Activated naive CD4-positive, alpha-beta T cell treated with anti-CD3 and anti-CD28 coated beads, Interleukin-2, amount 10 ng/mL, durations not matched to agents 7 days and 5 days (primary cell): ENCODE measurements at regions not wholly inside any gene's neighbourhood (a gene's known extent, or its start where the extent isn't known, plus 50 kb on each side); places are given as distances from the start of the nearest gene placed in this dataset.

Source experiments
- CTCF ChIA-PET: fragments of 350-600 bp; sonication (Branson Sonifier 250); formaldehyde crosslinking; loops from one replicate; lab custom pipeline; 2021; ENCODE audit warnings: antibody characterized with exemption; lab: Charles Lee
- DNase-seq: peaks from one replicate; pipeline ENCODE4 v3.0.0-alpha.2; 2020
- H3K27ac Mint-ChIP-seq: one replicate; pipeline ENCODE4 v1.8.0; 2021; ENCODE audit warnings: mild to moderate bottlenecking, moderate library complexity, mixed read lengths
- H3K27me3 Mint-ChIP-seq: one replicate; pipeline ENCODE4 v1.8.0; 2021; ENCODE audit warnings: mild to moderate bottlenecking, mixed read lengths
- H3K36me3 Mint-ChIP-seq: one replicate; pipeline ENCODE4 v1.8.0; 2021; ENCODE audit warnings: mixed read lengths
- H3K4me1 Mint-ChIP-seq: one replicate; pipeline ENCODE4 v1.8.0; 2021; ENCODE audit warnings: mixed read lengths
- H3K4me3 Mint-ChIP-seq: one replicate; pipeline ENCODE4 v1.8.0; 2021; ENCODE audit warnings: mild to moderate bottlenecking, moderate library complexity, mixed read lengths
- H3K9me3 Mint-ChIP-seq: one replicate; pipeline ENCODE4 v1.8.0; 2021; ENCODE audit warnings: mixed read lengths

GRCh38 chr13:53873558-53873957 lies 844.9 kb downstream of the OLFM4 start:
- H3K9me3 Mint-ChIP-seq: peaks cover 2% of the 10 kb centered on the region
- H3K36me3 Mint-ChIP-seq: no peaks in the 10 kb centered on the region
- no peaks in the 10 kb centered on the region for H3K27me3 Mint-ChIP-seq
- H3K4me1 Mint-ChIP-seq: no peaks in the 10 kb centered on the region
- CTCF ChIA-PET: no interaction called here
- H3K27ac Mint-ChIP-seq: no peak overlapping the region
- no peak overlapping the region for H3K4me3 Mint-ChIP-seq
- no peak for DNase-seq

- Mint-ChIP-seq H3K4me1 (no peaks in the 10 kb centered on the region), H3K27me3 (no peaks in the 10 kb centered on the region), H3K9me3 (peaks cover 2% of the 10 kb centered on the region), H3K4me3 (no peak overlapping the region), H3K36me3 (no peaks in the 10 kb centered on the region), H3K27ac (no peak overlapping the region)
- CTCF ChIA-PET: no interaction called here
- no peak for DNase-seq
These were observed 850.2 kb downstream of the OLFM4 start for GRCh38 chr13:53878861-53879260.

DNA sequence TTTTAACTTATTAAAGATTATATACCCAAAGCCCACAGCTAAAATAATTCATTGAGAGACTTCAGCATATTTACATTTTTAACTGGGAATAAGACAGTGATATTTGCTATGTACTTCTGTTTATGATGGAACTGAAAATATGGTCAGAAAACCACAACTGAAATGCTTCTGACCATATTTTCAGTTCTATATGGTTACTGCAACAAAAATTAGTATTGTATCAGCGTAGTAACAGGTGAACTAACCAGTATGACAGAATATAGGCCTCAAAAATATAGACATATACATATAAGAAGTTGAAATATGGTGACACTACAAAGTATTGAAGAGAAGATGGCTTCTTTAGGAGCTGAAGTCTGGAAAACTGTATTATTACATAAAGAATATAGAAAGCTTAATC lies 857.4 kb downstream of the OLFM4 start:
- no peak for DNase-seq

GRCh38 chr13:53890696-53891095 lies 862.1 kb downstream of the OLFM4 start:
- Mint-ChIP-seq H3K27ac (no peak overlapping the region), H3K4me3 (no peak overlapping the region), H3K9me3 (peaks cover 4% of the 10 kb centered on the region), H3K36me3 (no peaks in the 10 kb centered on the region), H3K4me1 (no peaks in the 10 kb centered on the region), H3K27me3 (no peaks in the 10 kb centered on the region)
- CTCF ChIA-PET: no interaction called here
- no peak for DNase-seq

More for the DNA sequence above, 857.4 kb downstream of the OLFM4 start:
- Mint-ChIP-seq H3K36me3 (no peaks in the 10 kb centered on the region), H3K27ac (no peak overlapping the region), H3K9me3 (peaks cover 2% of the 10 kb centered on the region), H3K27me3 (no peaks in the 10 kb centered on the region), H3K4me1 (no peaks in the 10 kb centered on the region), H3K4me3 (no peak overlapping the region)
- CTCF ChIA-PET: no interaction called here

DNA sequence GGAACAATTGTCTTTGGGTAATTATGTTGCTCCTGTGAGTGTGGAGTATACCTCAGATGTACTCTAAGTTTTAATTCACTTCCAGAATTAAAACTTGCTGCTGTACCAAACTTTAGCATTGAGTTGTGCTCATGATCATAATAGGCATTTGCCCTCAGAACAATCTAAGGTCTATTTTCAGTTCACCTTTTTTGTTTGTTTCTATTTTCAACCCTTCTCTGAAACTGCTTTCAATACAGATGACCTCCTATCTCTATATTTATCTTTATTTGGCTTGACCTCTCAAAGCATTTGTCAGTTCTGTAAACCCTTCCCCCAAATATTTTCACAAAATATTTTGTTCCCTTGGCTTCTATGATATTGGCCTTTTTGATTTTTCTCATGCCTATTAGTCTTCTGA lies 873.0 kb downstream of the OLFM4 start:
- Mint-ChIP-seq H3K36me3 (no peaks in the 10 kb centered on the region), H3K4me1 (no peaks in the 10 kb centered on the region), H3K9me3 (peaks cover 5% of the 10 kb centered on the region), H3K27ac (no peak overlapping the region), H3K27me3 (no peaks in the 10 kb centered on the region), H3K4me3 (no peak overlapping the region)
- no peak for DNase-seq
- CTCF ChIA-PET: no interaction called here

DNA sequence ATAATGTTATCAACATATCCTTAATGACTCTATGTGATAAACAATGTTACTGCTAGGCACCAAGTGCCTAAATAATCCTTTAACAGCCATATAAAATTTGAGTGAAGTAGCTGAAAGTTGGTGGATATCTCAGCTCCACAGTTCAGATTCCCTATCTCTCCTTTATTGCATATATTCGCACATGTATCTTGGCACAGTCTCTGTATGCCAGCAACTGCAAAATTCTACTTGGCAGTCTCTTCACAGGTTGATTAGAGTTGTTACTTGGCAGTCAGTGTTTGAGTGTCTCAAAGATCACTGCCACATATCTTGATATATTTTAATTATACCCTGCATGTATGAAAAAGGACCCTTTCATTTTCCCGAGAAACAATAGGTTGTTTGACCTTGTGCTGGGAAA lies 879.3 kb downstream of the OLFM4 start:
- no peak overlapping the region for H3K27ac Mint-ChIP-seq
- H3K4me3 Mint-ChIP-seq: no peak overlapping the region
- no peak for DNase-seq
- no peaks in the 10 kb centered on the region for H3K27me3 Mint-ChIP-seq
- no peaks in the 10 kb centered on the region for H3K4me1 Mint-ChIP-seq
- H3K36me3 Mint-ChIP-seq: no peaks in the 10 kb centered on the region
- CTCF ChIA-PET: no interaction called here
- H3K9me3 Mint-ChIP-seq: peaks cover 8% of the 10 kb centered on the region

DNA sequence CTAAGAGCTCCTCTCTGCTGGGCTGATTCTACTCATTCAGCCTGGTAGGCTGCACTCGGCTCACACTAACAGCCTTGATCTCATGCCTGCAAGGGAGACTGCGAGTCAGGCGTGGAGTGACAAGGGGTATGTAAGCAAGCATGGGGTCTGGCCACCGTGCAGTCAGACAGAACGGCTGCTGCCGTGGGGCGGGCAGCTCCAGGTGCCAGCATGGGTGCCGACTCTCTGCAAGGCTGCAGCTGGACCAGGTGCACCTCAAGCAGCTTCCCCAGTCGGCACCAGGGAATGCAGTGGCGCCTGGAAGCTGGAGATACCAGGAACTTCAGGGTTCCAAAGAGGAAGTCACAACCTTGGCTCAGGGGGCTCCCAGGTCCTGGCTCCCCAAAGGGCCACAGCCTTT lies 892.3 kb downstream of the OLFM4 start:
- no peaks in the 10 kb centered on the region for H3K36me3 Mint-ChIP-seq
- DNase-seq: no peak
- no peak overlapping the region for H3K27ac Mint-ChIP-seq
- CTCF ChIA-PET: no interaction called here
- H3K4me1 Mint-ChIP-seq: no peaks in the 10 kb centered on the region
- no peak overlapping the region for H3K4me3 Mint-ChIP-seq
- no peaks in the 10 kb centered on the region for H3K27me3 Mint-ChIP-seq
- H3K9me3 Mint-ChIP-seq: peaks cover 7% of the 10 kb centered on the region

DNA sequence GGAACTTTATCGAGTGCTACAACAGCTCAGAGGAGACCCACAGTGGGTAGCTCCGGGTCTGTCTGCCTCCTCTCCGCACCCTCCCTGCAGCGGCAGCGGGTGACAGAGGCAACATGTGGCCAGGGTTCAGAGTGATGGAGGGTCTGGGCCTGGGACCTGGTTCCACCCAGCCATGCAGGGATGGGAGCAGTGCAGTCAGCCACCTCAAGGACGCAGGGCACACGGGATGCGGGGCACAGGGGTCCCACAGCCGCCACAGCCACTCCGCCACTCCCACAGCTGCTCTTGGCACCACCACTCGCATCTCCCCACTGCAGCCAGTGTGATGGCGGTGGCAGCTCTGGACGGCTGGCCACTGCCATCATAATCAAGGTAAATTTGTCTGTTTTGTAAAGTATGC lies 892.9 kb downstream of the OLFM4 start:
- no peak for DNase-seq
- Mint-ChIP-seq H3K36me3 (no peaks in the 10 kb centered on the region), H3K27ac (no peak overlapping the region), H3K9me3 (peaks cover 8% of the 10 kb centered on the region), H3K4me1 (no peaks in the 10 kb centered on the region), H3K4me3 (no peak overlapping the region), H3K27me3 (no peaks in the 10 kb centered on the region)
- CTCF ChIA-PET: no interaction called here

- Mint-ChIP-seq H3K4me3 (no peak overlapping the region), H3K36me3 (no peaks in the 10 kb centered on the region), H3K4me1 (no peaks in the 10 kb centered on the region), H3K27me3 (no peaks in the 10 kb centered on the region), H3K9me3 (peaks cover 1% of the 10 kb centered on the region), H3K27ac (no peak overlapping the region)
- DNase-seq: no peak
- CTCF ChIA-PET: no interaction called here
These were observed 913.1 kb downstream of the OLFM4 start for GRCh38 chr13:53941588-53942190.

- no peaks in the 10 kb centered on the region for H3K4me1 Mint-ChIP-seq
- no peaks in the 10 kb centered on the region for H3K27me3 Mint-ChIP-seq
- CTCF ChIA-PET: no interaction called here
- H3K27ac Mint-ChIP-seq: no peak overlapping the region
- H3K36me3 Mint-ChIP-seq: no peaks in the 10 kb centered on the region
- DNase-seq: no peak
- peaks cover 1% of the 10 kb centered on the region for H3K9me3 Mint-ChIP-seq
- no peak overlapping the region for H3K4me3 Mint-ChIP-seq
These were observed 917.9 kb downstream of the OLFM4 start for GRCh38 chr13:53946500-53946899.

DNA sequence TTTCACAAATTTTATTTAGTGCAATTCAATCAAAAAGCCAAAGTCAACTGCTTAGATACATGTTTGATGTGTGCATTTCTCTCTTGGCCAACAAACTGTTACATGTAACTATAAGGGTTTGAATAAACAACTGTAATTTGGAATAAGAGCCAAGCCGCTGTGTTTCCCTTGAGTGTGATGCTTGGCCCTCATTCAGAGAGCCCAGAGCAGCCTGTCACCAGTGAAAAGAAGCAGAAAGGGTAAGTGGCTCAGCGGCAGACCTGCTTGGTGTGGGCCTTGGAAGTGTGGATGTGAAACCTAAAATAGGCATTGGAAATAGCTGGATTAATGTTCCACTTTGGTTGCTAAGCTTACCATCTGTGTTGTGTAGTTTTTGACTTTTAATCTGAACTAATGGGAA lies 924.6 kb downstream of the OLFM4 start:
- Mint-ChIP-seq H3K27ac (no peak overlapping the region), H3K36me3 (no peaks in the 10 kb centered on the region), H3K9me3 (no peaks in the 10 kb centered on the region), H3K4me1 (no peaks in the 10 kb centered on the region), H3K27me3 (no peaks in the 10 kb centered on the region), H3K4me3 (no peak overlapping the region)
- no peak for DNase-seq
- CTCF ChIA-PET: no interaction called here
